SK-N-SH (cell line): ENCODE measurements at regions not wholly inside any gene's neighbourhood (a gene's known extent, or its start where the extent isn't known, plus 50 kb on each side); places are given as distances from the start of the nearest gene placed in this dataset.

Source experiments
- CTCF ChIA-PET: fragments of 300-600, 350-600 bp; formaldehyde crosslinking; extraction: SDS; loops from one replicate; lab custom pipeline; 2021; lab: Yijun Ruan, JAX
- POLR2A ChIA-PET: fragments of 350-600 bp; sonication (Branson Sonifier 250); formaldehyde crosslinking; extraction: SDS; loops from one replicate; lab custom pipeline; 2020; ENCODE audit warnings: antibody characterized with exemption, inconsistent platforms; lab: Yijun Ruan, JAX
- DNase-seq: peaks from one replicate; pipeline ENCODE4 v3.0.0; 2012
- H2AFZ ChIP-seq: fragments of 200-600 bp; sonication (generic); 2 replicates; pipeline ENCODE4 v1.8.1; 2016; ENCODE audit warnings: antibody characterized with exemption, mild to moderate bottlenecking, low read depth
- H3F3A ChIP-seq: fragments of 200-600 bp; sonication (generic); replicated peaks from 2 replicates; pipeline ENCODE3; 2016; ENCODE audit warnings: antibody characterized with exemption, mild to moderate bottlenecking; ENCODE audit not compliant: insufficient read depth
- H3K27ac ChIP-seq, 2 experiments: fragments of 200-500 bp in 1 of 2; fragments of 200-600 bp in 1 of 2; sonication (Bioruptor generic) in 1 of 2; sonication (generic), shearing (Covaris generic) in 1 of 2; 2 replicates each; pipeline versions ENCODE4 v1.5.1 to v1.6.1; 2014 to 2016; ENCODE audit warnings: low read depth in 2 of 2, inconsistent platforms in 1 of 2, low read length in 1 of 2, mild to moderate bottlenecking in 1 of 2, mixed read lengths in 1 of 2
- H3K27me3 ChIP-seq: fragments of 200-600 bp; sonication (generic), shearing (Covaris generic); 2 replicates; pipeline ENCODE4 v1.6.1; 2016; ENCODE audit warnings: mixed run types; ENCODE audit not compliant: insufficient read depth
- H3K36me3 ChIP-seq, 2 experiments: fragments of 200-500 bp in 1 of 2; fragments of 200-600 bp in 1 of 2; sonication (Bioruptor generic) in 1 of 2; sonication (generic) in 1 of 2; replicated peaks in 1 of 2; 2 replicates each; pipeline versions ENCODE3 to v1.5.1; 2014 to 2016; ENCODE audit warnings: low read length in 1 of 2, mild to moderate bottlenecking in 1 of 2; ENCODE audit not compliant: insufficient read depth in 2 of 2, control insufficient read depth in 1 of 2
- H3K4me1 ChIP-seq, 2 experiments: fragments of 200-500 bp in 1 of 2; fragments of 200-600 bp in 1 of 2; sonication (Bioruptor generic) in 1 of 2; sonication (generic), shearing (Covaris generic) in 1 of 2; 2 replicates each; pipeline versions ENCODE4 v1.5.1 to v1.6.1; 2014 to 2016; ENCODE audit warnings: low read depth in 1 of 2, low read length in 1 of 2, mixed run types in 1 of 2; ENCODE audit not compliant: insufficient read depth in 2 of 2, control insufficient read depth in 1 of 2
- H3K4me2 ChIP-seq: fragments of 200-600 bp; sonication (generic), shearing (Covaris generic); 2 replicates; pipeline ENCODE4 v1.6.1; 2017; ENCODE audit warnings: mixed run types
- H3K4me3 ChIP-seq, 2 experiments: fragments of 200-500 bp in 1 of 2; fragments of 200-600 bp in 1 of 2; sonication (Bioruptor generic) in 1 of 2; sonication (generic), shearing (Covaris generic) in 1 of 2; 2 replicates each; pipeline versions ENCODE4 v1.5.1 to v1.8.1; 2014 to 2016; ENCODE audit warnings: low read depth in 2 of 2, inconsistent platforms in 1 of 2, low read length in 1 of 2, mild to moderate bottlenecking in 1 of 2, mixed read lengths in 1 of 2, moderate library complexity in 1 of 2
- H3K79me2 ChIP-seq: fragments of 200-600 bp; sonication (generic); 2 replicates; pipeline ENCODE4 v1.8.1; 2017; ENCODE audit warnings: mild to moderate bottlenecking; ENCODE audit not compliant: insufficient read depth
- H3K9ac ChIP-seq: fragments of 200-600 bp; sonication (generic); 2 replicates; pipeline ENCODE4 v1.6.1; 2017; ENCODE audit warnings: mixed run types
- H3K9me2 ChIP-seq: fragments of 200-600 bp; sonication (generic); 2 replicates; pipeline ENCODE4 v1.6.1; 2017; ENCODE audit warnings: mixed run types
- H3K9me3 ChIP-seq: fragments of 200-600 bp; sonication (generic); 2 replicates; pipeline ENCODE4 v1.6.1; 2017; ENCODE audit warnings: mixed run types, mild to moderate bottlenecking, moderate library complexity
- H4K20me1 ChIP-seq: fragments of 200-600 bp; sonication (generic); 2 replicates; pipeline ENCODE4 v1.6.1; 2017; ENCODE audit warnings: mild to moderate bottlenecking, mixed run types; ENCODE audit not compliant: insufficient read depth
- CTCF ChIP-seq: fragments of 200-600 bp; sonication (generic); IDR thresholded peaks from 2 replicates; pipeline ENCODE4 v1.6.1; 2017; ENCODE audit warnings: antibody characterized with exemption, mild to moderate bottlenecking, moderate library complexity
- IRF3 ChIP-seq: fragments of 150-350 bp; IDR thresholded peaks from 2 replicates; pipeline ENCODE4 v1.6.1; 2016; ENCODE audit warnings: mild to moderate bottlenecking, low read depth, low read length
- YY1 ChIP-seq: IDR thresholded peaks from 2 replicates; pipeline ENCODE4 v1.4.0; 2012; ENCODE audit warnings: low read depth, mild to moderate bottlenecking
- ZBTB33 ChIP-seq: IDR thresholded peaks from 2 replicates; pipeline ENCODE4 v1.4.0; 2012; ENCODE audit warnings: low read depth, borderline replicate concordance
- WGBS: methylation state at CpG from one replicate; pipeline ENCODE4 v1.1.6; 2017; ENCODE audit warnings: low lambda C conversion rate; 5-methylcytosine and 5-hydroxymethylcytosine counted together

GRCh38 chr17:45718791-45719190 is 65.3 kb upstream of the CRHR1 start:
- no peaks in the 10 kb centered on the region for H3K36me3 ChIP-seq
- H3F3A ChIP-seq, result no peaks in the 10 kb centered on the region
- H3K27me3 ChIP-seq, result no peaks in the 10 kb centered on the region; the same call in 1 of the 2 replicates
- H3K4me3 ChIP-seq, result no peak overlapping the region
- 44% methylated on average over 5 of the region's 5 CpGs for WGBS
- H3K9me3 ChIP-seq, result no peaks in the 10 kb centered on the region
- H3K27ac ChIP-seq, result no peak overlapping the region
- H2AFZ ChIP-seq, result no peak overlapping the region
- H4K20me1 ChIP-seq, result no peaks in the 10 kb centered on the region
- CTCF ChIA-PET, result interaction anchor here (1.5 kb wide), 1 partner anchor 70 kb away, joined by 4 read pairs; no protein-coding TSS in a partner anchor
- DNase-seq, result no peak
- no peaks in the 10 kb centered on the region for H3K9me2 ChIP-seq
- no peak overlapping the region for H3K9ac ChIP-seq
- POLR2A ChIA-PET, result no interaction called here
- no peak overlapping the region for H3K4me2 ChIP-seq
- TF ChIP-seq ZBTB33 (no peak), YY1 (no peak)
- H3K79me2 ChIP-seq, result no peaks in the 10 kb centered on the region
- no peaks in the 10 kb centered on the region for H3K4me1 ChIP-seq

- Histone ChIP-seq H3K36me3 (no peaks in the 10 kb centered on the region), H3K27me3 (no peaks in the 10 kb centered on the region; the same call in 1 of the 2 replicates), H3K9me3 (no peaks in the 10 kb centered on the region), H3K4me2 (no peak overlapping the region), H3F3A (no peaks in the 10 kb centered on the region), H4K20me1 (no peaks in the 10 kb centered on the region), H3K79me2 (no peaks in the 10 kb centered on the region), H2AFZ (no peak overlapping the region), H3K4me1 (no peaks in the 10 kb centered on the region), H3K4me3 (no peak overlapping the region), H3K27ac (no peak overlapping the region), H3K9me2 (no peaks in the 10 kb centered on the region), H3K9ac (no peak overlapping the region)
- ChIA-PET CTCF (interaction anchor here (0.8 to 6.5 kb wide), 17 partner anchors 8 to 175 kb away, joined by 3 to 68 read pairs (median 4); partner anchors contain the start of genes CRHR1 and MAPT), POLR2A (no interaction called here)
- WGBS, result 59% methylated on average over 3 of the region's 3 CpGs
- DNase-seq, result no peak
- no peak for TF ChIP-seq IRF3
- peak; percentile 54 for TF ChIP-seq CTCF
These were observed 64.6 kb upstream of the CRHR1 start for GRCh38 chr17:45719335-45720071.
